AG04450 (cell line): ENCODE measurements at regions not wholly inside any gene's neighbourhood (a gene's known extent, or its start where the extent isn't known, plus 50 kb on each side); places are given as distances from the start of the nearest gene placed in this dataset.

ENCODE experiments used
- CTCF ChIA-PET: fragments of 300-600, 350-600 bp; formaldehyde crosslinking; extraction: SDS; loops from one replicate; lab custom pipeline; 2022; ENCODE audit warnings: antibody characterized with exemption, inconsistent platforms; lab: Charles Lee
- POLR2A ChIA-PET: fragments of 350-600 bp; formaldehyde crosslinking; extraction: SDS; loops from one replicate; lab custom pipeline; 2021; ENCODE audit warnings: antibody characterized with exemption, inconsistent platforms; lab: Yijun Ruan, JAX
- DNase-seq: peaks from one replicate; pipeline ENCODE4 v3.0.0-alpha.2; 2011; ENCODE audit warnings: low read depth, low spot score
- H3K27ac ChIP-seq: one replicate; pipeline ENCODE4 v1.5.1; 2012; ENCODE audit warnings: low read depth, low read length, control low read depth
- H3K27me3 ChIP-seq: one replicate; pipeline ENCODE4 v1.6.0; 2012; ENCODE audit warnings: low read length; ENCODE audit not compliant: control insufficient read depth, insufficient read depth
- H3K4me3 ChIP-seq: 2 replicates; pipeline ENCODE4 v1.5.1; 2011; ENCODE audit warnings: mild to moderate bottlenecking, low read depth, low read length, control low read depth
- H3K9me3 ChIP-seq: 2 replicates; pipeline ENCODE4 v1.5.1; 2012; ENCODE audit warnings: low read length; ENCODE audit not compliant: control insufficient read depth, insufficient read depth
- CTCF ChIP-seq: IDR thresholded peaks from 2 replicates; pipeline ENCODE4 v1.5.1; 2011; ENCODE audit warnings: low read depth, low read length, control low read depth, inconsistent platforms

GRCh38 chr16:52896478-52897164 is 156.1 kb downstream of the CHD9NB start:
- CTCF ChIA-PET: no interaction called here
- Histone ChIP-seq H3K4me3 (no peak overlapping the region), H3K9me3 (no peaks in the 10 kb centered on the region), H3K27ac (no peak overlapping the region), H3K27me3 (no peaks in the 10 kb centered on the region)
- POLR2A ChIA-PET: no interaction called here
- no peak for TF ChIP-seq CTCF
- no peak for DNase-seq

- Histone ChIP-seq H3K27me3 (no peaks in the 10 kb centered on the region), H3K9me3 (peaks cover 3% of the 10 kb centered on the region; the same call in 1 of the 2 replicates), H3K27ac (no peak overlapping the region), H3K4me3 (no peak overlapping the region)
- POLR2A ChIA-PET: no interaction called here
- DNase-seq: no peak
- CTCF ChIA-PET: no interaction called here
- TF ChIP-seq CTCF: no peak
These were observed 178.7 kb downstream of the CHD9NB start for GRCh38 chr16:52874042-52874441.

- ChIA-PET CTCF (no interaction called here), POLR2A (no interaction called here)
- Histone ChIP-seq H3K9me3 (peaks cover 3% of the 10 kb centered on the region; the same call in 1 of the 2 replicates), H3K27me3 (no peaks in the 10 kb centered on the region), H3K4me3 (no peak overlapping the region), H3K27ac (no peak overlapping the region)
- no peak for DNase-seq
- TF ChIP-seq CTCF: no peak
These were observed 180.0 kb downstream of the CHD9NB start for GRCh38 chr16:52872731-52873130.

GRCh38 chr16:52871481-52871880 is 181.2 kb downstream of the CHD9NB start:
- H3K27me3 ChIP-seq: no peaks in the 10 kb centered on the region
- peaks cover 3% of the 10 kb centered on the region; the same call in 1 of the 2 replicates for H3K9me3 ChIP-seq
- H3K27ac ChIP-seq: no peak overlapping the region
- POLR2A ChIA-PET: no interaction called here
- no peak for DNase-seq
- CTCF ChIA-PET: no interaction called here
- H3K4me3 ChIP-seq: no peak overlapping the region
- TF ChIP-seq CTCF: no peak

- ChIA-PET POLR2A (no interaction called here), CTCF (no interaction called here)
- TF ChIP-seq CTCF: no peak
- no peak for DNase-seq
- peaks cover 3% of the 10 kb centered on the region for H3K9me3 ChIP-seq
- no peak overlapping the region for H3K4me3 ChIP-seq
- H3K27ac ChIP-seq: no peak overlapping the region
- no peaks in the 10 kb centered on the region for H3K27me3 ChIP-seq
These were observed 183.5 kb downstream of the CHD9NB start for GRCh38 chr16:52869243-52869642.
